Tibial nerve (tissue), 4 donors: ENCODE measurements at regions not wholly inside any gene's neighbourhood (a gene's known extent, or its start where the extent isn't known, plus 50 kb on each side); places are given as distances from the start of the nearest gene placed in this dataset.
"Not testable (repeated sequence)": the region's sequence is repeated elsewhere in the genome, so short reads cannot be mapped to it uniquely, and the experiment has no call there.

Experiments
- EP300 ChIP-seq, 2 donors: sonication (generic); formaldehyde crosslinking; IDR thresholded peaks; one replicate each; pipeline ENCODE4 v1.6.1; 2017; ENCODE audit warnings: antibody characterized with exemption in 2 of 2, mild to moderate bottlenecking in 1 of 2
- TF ChIP-seq, protein P1 (sequence below), 5 experiments: fragments of 200-600 bp in 3 of 5; fragments of 450-650 bp in 2 of 5; sonication (generic) in 3 of 5; IDR thresholded peaks; one replicate each; pipeline ENCODE4 v1.5.1; 2016 to 2019; ENCODE audit warnings: antibody characterized with exemption in 5 of 5, mild to moderate bottlenecking in 3 of 5, moderate library complexity in 2 of 5

DNA sequence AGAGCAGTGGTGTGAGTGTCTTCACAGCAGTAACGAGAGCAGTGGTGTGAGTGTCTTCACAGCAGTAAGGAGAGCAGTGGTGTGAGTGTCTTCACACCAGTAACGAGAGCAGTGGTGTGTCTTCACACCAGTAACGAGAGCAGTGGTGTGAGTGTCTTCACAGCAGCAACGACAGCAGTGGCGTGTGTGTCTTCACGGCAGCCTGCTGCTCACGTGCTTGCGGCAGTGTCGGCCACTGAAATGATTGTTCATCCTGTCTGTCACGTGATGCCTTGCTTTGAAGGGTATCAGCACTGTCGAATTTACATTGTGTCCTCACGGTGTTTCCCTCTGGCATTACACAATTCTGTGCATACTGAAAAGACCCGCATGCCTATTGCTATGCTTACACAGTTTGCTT is 541.4 kb upstream of the SALL3 start:
- TF ChIP-seq EP300 (IDR thresholded peaks at IDR 0.05) = not testable (repeated sequence)
- TF ChIP-seq, protein P1, sequence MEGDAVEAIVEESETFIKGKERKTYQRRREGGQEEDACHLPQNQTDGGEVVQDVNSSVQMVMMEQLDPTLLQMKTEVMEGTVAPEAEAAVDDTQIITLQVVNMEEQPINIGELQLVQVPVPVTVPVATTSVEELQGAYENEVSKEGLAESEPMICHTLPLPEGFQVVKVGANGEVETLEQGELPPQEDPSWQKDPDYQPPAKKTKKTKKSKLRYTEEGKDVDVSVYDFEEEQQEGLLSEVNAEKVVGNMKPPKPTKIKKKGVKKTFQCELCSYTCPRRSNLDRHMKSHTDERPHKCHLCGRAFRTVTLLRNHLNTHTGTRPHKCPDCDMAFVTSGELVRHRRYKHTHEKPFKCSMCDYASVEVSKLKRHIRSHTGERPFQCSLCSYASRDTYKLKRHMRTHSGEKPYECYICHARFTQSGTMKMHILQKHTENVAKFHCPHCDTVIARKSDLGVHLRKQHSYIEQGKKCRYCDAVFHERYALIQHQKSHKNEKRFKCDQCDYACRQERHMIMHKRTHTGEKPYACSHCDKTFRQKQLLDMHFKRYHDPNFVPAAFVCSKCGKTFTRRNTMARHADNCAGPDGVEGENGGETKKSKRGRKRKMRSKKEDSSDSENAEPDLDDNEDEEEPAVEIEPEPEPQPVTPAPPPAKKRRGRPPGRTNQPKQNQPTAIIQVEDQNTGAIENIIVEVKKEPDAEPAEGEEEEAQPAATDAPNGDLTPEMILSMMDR (IDR thresholded peaks at IDR 0.05) = not testable (repeated sequence)
